ENCODE measurements at regions not wholly inside any gene's neighbourhood (a gene's known extent, or its start where the extent isn't known, plus 50 kb on each side); places are given as distances from the start of the nearest gene placed in this dataset.
A peak's percentile ranks its signal among the peaks of the same experiment; 100 is the strongest.

- no peak overlapping the region for H3K4me3 ChIP-seq (ENCODE audit: insufficient read length, low read depth)
- DNase-seq (ENCODE audit: low read depth, low spot score): no peak
- H3K4me1 ChIP-seq (ENCODE audit: insufficient read depth, insufficient read length): no peaks in the 10 kb centered on the region
- H3K27me3 ChIP-seq (ENCODE audit: insufficient read depth, insufficient read length): no peaks in the 10 kb centered on the region
- TF ChIP-seq ZNF274 (IDR thresholded peaks at IDR 0.05; ENCODE audit: low read depth, low read length) (no peak), SUZ12 (IDR thresholded peaks at IDR 0.05; ENCODE audit: extremely low read depth, insufficient read depth, insufficient read length) (no peak), YY1 (IDR thresholded peaks at IDR 0.05; ENCODE audit: insufficient read depth, insufficient read length) (no peak)
- no peaks in the 10 kb centered on the region for H3K9me3 ChIP-seq (ENCODE audit: insufficient read depth, low read length)
- H3K9ac ChIP-seq (ENCODE audit: insufficient read length, low read depth): no peak overlapping the region
- no peaks in the 10 kb centered on the region for H3K36me3 ChIP-seq (ENCODE audit: insufficient read depth, insufficient read length, low read length)
Observed at GRCh38 chrX:147779173-147779572, 132.5 kb upstream of the FMR1 start.

DNA sequence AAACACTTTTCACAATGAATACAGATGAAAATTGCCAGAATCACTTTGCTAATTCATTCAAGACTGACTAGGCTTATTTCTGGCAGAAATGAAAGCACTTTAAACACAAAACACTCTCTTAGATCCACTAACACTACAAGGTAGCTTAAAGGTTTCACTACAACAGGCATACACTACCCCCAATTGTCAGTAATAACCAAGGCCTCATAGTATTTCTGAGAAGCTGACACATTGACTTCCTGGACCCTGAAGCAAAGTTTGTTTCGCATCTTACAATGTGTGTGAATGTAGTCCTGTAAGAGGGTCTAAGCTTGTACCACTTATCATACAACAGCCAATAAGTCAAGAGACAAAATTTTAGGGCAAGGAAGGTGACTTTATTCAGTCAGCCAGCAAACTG is 129.9 kb upstream of the FMR1 start:
- no peak for DNase-seq (ENCODE audit: low read depth, low spot score)
- TF ChIP-seq SUZ12 (IDR thresholded peaks at IDR 0.05; ENCODE audit: extremely low read depth, insufficient read depth, insufficient read length): no peak

GRCh38 chrX:147788641-147789350 is 122.9 kb upstream of the FMR1 start:
- no peak for DNase-seq (ENCODE audit: low read depth, low spot score)
- no peak for TF ChIP-seq ZNF274 (IDR thresholded peaks at IDR 0.05; ENCODE audit: low read depth, low read length)
- TF ChIP-seq SUZ12 (IDR thresholded peaks at IDR 0.05; ENCODE audit: extremely low read depth, insufficient read depth, insufficient read length): no peak
- no peak for TF ChIP-seq YY1 (IDR thresholded peaks at IDR 0.05; ENCODE audit: insufficient read depth, insufficient read length)
- Histone ChIP-seq H3K9me3 (ENCODE audit: insufficient read depth, low read length) (no peaks in the 10 kb centered on the region), H3K9ac (ENCODE audit: insufficient read length, low read depth) (no peak overlapping the region), H3K4me3 (ENCODE audit: insufficient read length, low read depth) (no peak overlapping the region), H3K27me3 (ENCODE audit: insufficient read depth, insufficient read length) (no peaks in the 10 kb centered on the region), H3K4me1 (ENCODE audit: insufficient read depth, insufficient read length) (no peaks in the 10 kb centered on the region), H3K36me3 (ENCODE audit: insufficient read depth, insufficient read length, low read length) (no peaks in the 10 kb centered on the region)

More for the DNA sequence above, 129.9 kb upstream of the FMR1 start:
- no peak overlapping the region for H3K9ac ChIP-seq (ENCODE audit: insufficient read length, low read depth)
- H3K36me3 ChIP-seq (ENCODE audit: insufficient read depth, insufficient read length, low read length): no peaks in the 10 kb centered on the region
- no peaks in the 10 kb centered on the region for H3K4me1 ChIP-seq (ENCODE audit: insufficient read depth, insufficient read length)
- no peak overlapping the region for H3K4me3 ChIP-seq (ENCODE audit: insufficient read length, low read depth)
- H3K9me3 ChIP-seq (ENCODE audit: insufficient read depth, low read length): no peaks in the 10 kb centered on the region
- no peaks in the 10 kb centered on the region for H3K27me3 ChIP-seq (ENCODE audit: insufficient read depth, insufficient read length)

DNA sequence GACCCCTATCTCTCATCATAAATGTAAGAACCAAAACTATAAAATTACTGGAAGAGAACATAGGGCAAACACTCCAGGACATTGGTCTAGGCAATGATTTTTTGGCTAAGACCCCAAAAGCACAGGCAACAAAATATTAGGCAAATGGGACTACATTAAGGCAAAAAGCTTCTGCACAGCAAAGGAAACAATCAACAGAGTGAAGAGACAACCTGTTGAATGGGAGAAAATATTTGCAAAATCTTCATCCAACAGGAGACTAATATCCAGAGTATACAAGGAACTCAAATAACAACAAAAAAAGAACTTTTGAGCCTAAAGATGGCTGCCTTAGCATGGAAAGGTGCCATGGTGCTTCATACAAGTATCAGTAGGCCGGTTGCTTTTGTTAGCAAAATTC is 111.1 kb upstream of the FMR1 start:
- TF ChIP-seq ZNF274 (IDR thresholded peaks at IDR 0.05; ENCODE audit: low read depth, low read length) (no peak), YY1 (IDR thresholded peaks at IDR 0.05; ENCODE audit: insufficient read depth, insufficient read length) (no peak), SUZ12 (IDR thresholded peaks at IDR 0.05; ENCODE audit: extremely low read depth, insufficient read depth, insufficient read length) (no peak)
- DNase-seq (ENCODE audit: low read depth, low spot score): no peak
- Histone ChIP-seq H3K4me3 (ENCODE audit: insufficient read length, low read depth) (no peak overlapping the region), H3K4me1 (ENCODE audit: insufficient read depth, insufficient read length) (no peaks in the 10 kb centered on the region), H3K27me3 (ENCODE audit: insufficient read depth, insufficient read length) (no peaks in the 10 kb centered on the region), H3K36me3 (ENCODE audit: insufficient read depth, insufficient read length, low read length) (no peaks in the 10 kb centered on the region), H3K9me3 (ENCODE audit: insufficient read depth, low read length) (no peaks in the 10 kb centered on the region), H3K9ac (ENCODE audit: insufficient read length, low read depth) (no peak overlapping the region)

- Histone ChIP-seq H3K36me3 (ENCODE audit: insufficient read depth, insufficient read length, low read length) (no peaks in the 10 kb centered on the region), H3K9ac (ENCODE audit: insufficient read length, low read depth) (no peak overlapping the region), H3K4me1 (ENCODE audit: insufficient read depth, insufficient read length) (no peaks in the 10 kb centered on the region), H3K27me3 (ENCODE audit: insufficient read depth, insufficient read length) (no peaks in the 10 kb centered on the region), H3K4me3 (ENCODE audit: insufficient read length, low read depth) (no peak overlapping the region), H3K9me3 (ENCODE audit: insufficient read depth, low read length) (no peaks in the 10 kb centered on the region)
- TF ChIP-seq SUZ12 (IDR thresholded peaks at IDR 0.05; ENCODE audit: extremely low read depth, insufficient read depth, insufficient read length) (no peak), YY1 (IDR thresholded peaks at IDR 0.05; ENCODE audit: insufficient read depth, insufficient read length) (no peak), ZNF274 (IDR thresholded peaks at IDR 0.05; ENCODE audit: low read depth, low read length) (no peak)
- peak; percentile 6 for DNase-seq (ENCODE audit: low read depth, low spot score)
Observed at GRCh38 chrX:147803948-147804347, 107.8 kb upstream of the FMR1 start.

DNA sequence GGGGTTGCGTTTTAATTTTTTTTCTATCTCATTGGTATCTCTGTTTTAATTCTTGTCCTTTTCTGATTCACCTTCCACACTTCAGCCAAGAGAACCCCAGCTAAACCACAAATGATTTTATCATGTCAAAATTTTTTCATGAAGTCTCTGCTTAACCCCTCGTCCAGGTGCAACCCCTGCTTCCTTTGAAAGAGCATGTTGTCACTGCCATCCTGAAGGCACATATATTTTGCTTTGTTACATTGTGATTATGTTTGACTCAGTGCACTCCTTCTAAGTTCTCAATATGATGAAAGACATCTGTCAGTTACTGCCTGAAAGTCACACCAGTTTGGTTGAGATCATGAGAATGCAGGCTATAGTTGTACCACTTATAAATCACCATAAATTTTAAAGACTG is 99.9 kb upstream of the FMR1 start:
- TF ChIP-seq YY1 (IDR thresholded peaks at IDR 0.05; ENCODE audit: insufficient read depth, insufficient read length): no peak
- TF ChIP-seq SUZ12 (IDR thresholded peaks at IDR 0.05; ENCODE audit: extremely low read depth, insufficient read depth, insufficient read length): no peak
- TF ChIP-seq ZNF274 (IDR thresholded peaks at IDR 0.05; ENCODE audit: low read depth, low read length): no peak
- Histone ChIP-seq H3K9ac (ENCODE audit: insufficient read length, low read depth) (no peak overlapping the region), H3K27me3 (ENCODE audit: insufficient read depth, insufficient read length) (no peaks in the 10 kb centered on the region), H3K4me1 (ENCODE audit: insufficient read depth, insufficient read length) (no peaks in the 10 kb centered on the region), H3K9me3 (ENCODE audit: insufficient read depth, low read length) (no peaks in the 10 kb centered on the region), H3K36me3 (ENCODE audit: insufficient read depth, insufficient read length, low read length) (no peaks in the 10 kb centered on the region), H3K4me3 (ENCODE audit: insufficient read length, low read depth) (no peak overlapping the region)
- DNase-seq (ENCODE audit: low read depth, low spot score): no peak

DNA sequence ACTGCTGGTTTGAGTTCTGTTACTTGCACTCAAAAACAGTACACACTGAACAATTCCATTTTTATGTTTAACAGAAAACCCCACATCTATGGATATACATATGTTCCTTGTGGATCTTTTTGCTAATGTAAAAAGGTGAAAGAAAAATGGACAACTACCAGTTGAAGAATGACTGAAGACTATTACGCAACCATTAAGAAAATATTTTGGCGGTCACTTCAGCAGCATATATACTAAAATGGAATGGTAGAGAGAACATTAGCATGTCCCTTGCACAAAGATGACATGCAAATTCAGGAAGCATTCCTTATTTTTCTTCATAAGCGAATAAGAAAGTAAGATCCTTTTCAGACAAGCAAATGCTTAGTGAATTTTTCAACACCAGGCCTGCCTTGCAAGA is 84.6 kb upstream of the FMR1 start:
- no peak overlapping the region for H3K9ac ChIP-seq (ENCODE audit: insufficient read length, low read depth)
- no peaks in the 10 kb centered on the region for H3K27me3 ChIP-seq (ENCODE audit: insufficient read depth, insufficient read length)
- H3K9me3 ChIP-seq (ENCODE audit: insufficient read depth, low read length): no peaks in the 10 kb centered on the region; the same call in 1 of the 2 replicates
- DNase-seq (ENCODE audit: low read depth, low spot score): no peak
- no peaks in the 10 kb centered on the region for H3K36me3 ChIP-seq (ENCODE audit: insufficient read depth, insufficient read length, low read length)
- H3K4me3 ChIP-seq (ENCODE audit: insufficient read length, low read depth): no peak overlapping the region
- H3K4me1 ChIP-seq (ENCODE audit: insufficient read depth, insufficient read length): no peaks in the 10 kb centered on the region
- TF ChIP-seq YY1 (IDR thresholded peaks at IDR 0.05; ENCODE audit: insufficient read depth, insufficient read length) (no peak), SUZ12 (IDR thresholded peaks at IDR 0.05; ENCODE audit: extremely low read depth, insufficient read depth, insufficient read length) (no peak), ZNF274 (IDR thresholded peaks at IDR 0.05; ENCODE audit: low read depth, low read length) (no peak)

Data from NT2/D1 (cell line).